Kidney (tissue), 13 donors: ENCODE measurements at regions not wholly inside any gene's neighbourhood (a gene's known extent, or its start where the extent isn't known, plus 50 kb on each side); places are given as distances from the start of the nearest gene placed in this dataset.

Experiments used
- DNase-seq, 5 donors: peaks; one replicate each; pipeline ENCODE4 v3.0.0-alpha.2; 2013 to 2020
- FAIRE-seq: peaks from 2 replicates; lab custom pipeline; 2012; peaks lifted over from hg19 to GRCh38; lab: Jason Lieb, UNC
- H3K27ac ChIP-seq, 2 donors: one replicate each; pipeline ENCODE4 v1.7.0; 2013; ENCODE audit warnings: low read depth in 2 of 2, low read length in 2 of 2, inconsistent platforms in 1 of 2
- H3K27me3 ChIP-seq: one replicate; pipeline ENCODE4 v1.7.1; 2013; ENCODE audit warnings: low read length, inconsistent platforms; ENCODE audit not compliant: control insufficient read depth, insufficient read depth
- H3K36me3 ChIP-seq, 3 donors: one replicate each; pipeline versions ENCODE4 v1.7.0 to v1.7.1; 2013; ENCODE audit warnings: low read length in 3 of 3, control low read depth in 1 of 3, inconsistent platforms in 1 of 3; ENCODE audit not compliant: insufficient read depth in 3 of 3, control insufficient read depth in 2 of 3
- H3K4me1 ChIP-seq, 3 donors: one replicate each; pipeline versions ENCODE4 v1.7.0 to v1.7.1; 2013; ENCODE audit warnings: low read length in 3 of 3, inconsistent platforms in 1 of 3, low read depth in 1 of 3; ENCODE audit not compliant: control insufficient read depth in 2 of 3, insufficient read depth in 2 of 3
- H3K4me3 ChIP-seq, 3 donors: one replicate each; pipeline versions ENCODE4 v1.7.0 to v1.8.1; 2013; ENCODE audit warnings: low read length in 3 of 3, control low read depth in 1 of 3, inconsistent platforms in 1 of 3
- H3K9ac ChIP-seq, 3 donors: one replicate each; pipeline versions ENCODE4 v1.7.0 to v1.7.1; 2013; ENCODE audit warnings: low read length in 3 of 3, control low read depth in 1 of 3, inconsistent platforms in 1 of 3
- H3K9me3 ChIP-seq, 3 donors: one replicate each; pipeline versions ENCODE4 v1.7.0 to v1.7.1; 2013; ENCODE audit warnings: low read length in 3 of 3, control low read depth in 1 of 3, inconsistent platforms in 1 of 3; ENCODE audit not compliant: control insufficient read depth in 2 of 3, insufficient read depth in 1 of 3
- CTCF ChIP-seq: IDR thresholded peaks from 3 replicates; pipeline ENCODE4 v1.5.1; 2012; ENCODE audit warnings: mild to moderate bottlenecking, moderate library complexity, borderline replicate concordance; ENCODE audit not compliant: insufficient read depth; ENCODE audit errors: extremely low read depth
- intact Hi-C: fragments of 100-400 bp; cut with DNase I; formaldehyde crosslinking; loops from one replicate; pipeline ENCODE4 v1.11.1; 2022
- donor health status: control.
- donor health status: control.
- donor health status: control.
- donor health status: control.
- donor health status: control.
- donor health status: DM: yes; HTN: yes; CAD: no.
- donor health status: Normal renal cell carcinoma (clear cell type).

GRCh38 chr13:97079726-97080125 is 85.5 kb upstream of the OXGR1 start:
- H3K4me1 ChIP-seq: no peaks in the 10 kb centered on the region
- DNase-seq (no peak), FAIRE-seq (no peak)

GRCh38 chr13:97082461-97083207 is 88.4 kb upstream of the OXGR1 start:
- no peaks in the 10 kb centered on the region for H3K4me1 ChIP-seq
- H3K27ac ChIP-seq: no peak overlapping the region
- no peak for TF ChIP-seq CTCF
- DNase-seq: no peak
- FAIRE-seq: no peak
- H3K36me3 ChIP-seq: no peaks in the 10 kb centered on the region
- H3K4me3 ChIP-seq: no peak overlapping the region
- no peaks in the 10 kb centered on the region for H3K9me3 ChIP-seq
- intact Hi-C loops: no loop called here
- no peaks in the 10 kb centered on the region for H3K27me3 ChIP-seq
- H3K9ac ChIP-seq: no peak overlapping the region

More at GRCh38 chr13:97079726-97080125, 85.5 kb upstream of the OXGR1 start:
- no peaks in the 10 kb centered on the region for H3K36me3 ChIP-seq
- no peak overlapping the region for H3K9ac ChIP-seq
- intact Hi-C loops: no loop called here
- H3K4me3 ChIP-seq: no peak overlapping the region
- H3K9me3 ChIP-seq: peaks cover 0 to 5% (median 2%) of the 10 kb centered on the region in 3 donors
- no peaks in the 10 kb centered on the region for H3K27me3 ChIP-seq
- H3K27ac ChIP-seq: no peak overlapping the region
- TF ChIP-seq CTCF: no peak

- H3K4me1 ChIP-seq: no peaks in the 10 kb centered on the region
- intact Hi-C loops: no loop called here
- no peak for FAIRE-seq
- no peak for TF ChIP-seq CTCF
- H3K9ac ChIP-seq: no peak overlapping the region
- H3K36me3 ChIP-seq: no peaks in the 10 kb centered on the region
- H3K27ac ChIP-seq: no peak overlapping the region
- no peaks in the 10 kb centered on the region for H3K9me3 ChIP-seq
- no peak for DNase-seq
- no peak overlapping the region for H3K4me3 ChIP-seq
- no peaks in the 10 kb centered on the region for H3K27me3 ChIP-seq
Measured at GRCh38 chr13:97091196-97091595, 96.9 kb upstream of the OXGR1 start.
